ENCODE measurements at regions not wholly inside any gene's neighbourhood (a gene's known extent, or its start where the extent isn't known, plus 50 kb on each side); places are given as distances from the start of the nearest gene placed in this dataset.

DNA sequence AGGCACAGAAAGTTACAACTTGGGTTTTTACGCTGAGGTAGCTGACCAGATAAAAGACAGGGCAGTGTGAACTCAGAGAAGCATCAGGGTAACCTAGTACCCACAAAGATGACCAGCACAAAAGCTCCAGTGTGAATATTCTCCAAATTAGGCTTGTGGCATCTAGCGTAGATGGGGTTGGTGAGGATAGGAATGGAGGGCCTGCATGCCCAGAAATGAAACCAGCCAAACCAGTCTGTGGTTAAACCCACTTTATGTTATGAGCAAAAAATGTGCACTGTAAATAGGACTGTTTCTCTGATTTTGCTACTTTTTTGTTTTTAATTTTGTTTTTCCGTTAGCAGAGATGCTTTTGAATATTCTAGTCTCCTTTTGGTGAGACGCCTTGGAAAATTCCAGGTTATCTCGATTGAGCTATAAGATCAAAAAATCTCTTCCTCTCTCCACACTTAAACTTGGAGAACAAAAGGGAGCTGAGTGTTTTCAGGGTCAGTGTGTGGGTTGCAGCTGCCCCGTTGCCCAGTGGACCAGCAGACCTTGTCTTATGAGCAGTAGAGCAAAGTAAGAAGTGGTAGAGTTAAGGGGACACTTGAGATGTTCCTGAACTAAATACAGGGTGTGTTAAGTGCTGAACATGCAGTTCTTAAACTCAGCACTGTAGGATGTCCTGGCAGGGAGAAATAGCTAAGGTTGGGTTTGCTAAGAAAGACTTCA is 132.9 kb downstream of the C3orf38 start:
- FAIRE-seq: no peak
- TF ChIP-seq, protein P1, sequence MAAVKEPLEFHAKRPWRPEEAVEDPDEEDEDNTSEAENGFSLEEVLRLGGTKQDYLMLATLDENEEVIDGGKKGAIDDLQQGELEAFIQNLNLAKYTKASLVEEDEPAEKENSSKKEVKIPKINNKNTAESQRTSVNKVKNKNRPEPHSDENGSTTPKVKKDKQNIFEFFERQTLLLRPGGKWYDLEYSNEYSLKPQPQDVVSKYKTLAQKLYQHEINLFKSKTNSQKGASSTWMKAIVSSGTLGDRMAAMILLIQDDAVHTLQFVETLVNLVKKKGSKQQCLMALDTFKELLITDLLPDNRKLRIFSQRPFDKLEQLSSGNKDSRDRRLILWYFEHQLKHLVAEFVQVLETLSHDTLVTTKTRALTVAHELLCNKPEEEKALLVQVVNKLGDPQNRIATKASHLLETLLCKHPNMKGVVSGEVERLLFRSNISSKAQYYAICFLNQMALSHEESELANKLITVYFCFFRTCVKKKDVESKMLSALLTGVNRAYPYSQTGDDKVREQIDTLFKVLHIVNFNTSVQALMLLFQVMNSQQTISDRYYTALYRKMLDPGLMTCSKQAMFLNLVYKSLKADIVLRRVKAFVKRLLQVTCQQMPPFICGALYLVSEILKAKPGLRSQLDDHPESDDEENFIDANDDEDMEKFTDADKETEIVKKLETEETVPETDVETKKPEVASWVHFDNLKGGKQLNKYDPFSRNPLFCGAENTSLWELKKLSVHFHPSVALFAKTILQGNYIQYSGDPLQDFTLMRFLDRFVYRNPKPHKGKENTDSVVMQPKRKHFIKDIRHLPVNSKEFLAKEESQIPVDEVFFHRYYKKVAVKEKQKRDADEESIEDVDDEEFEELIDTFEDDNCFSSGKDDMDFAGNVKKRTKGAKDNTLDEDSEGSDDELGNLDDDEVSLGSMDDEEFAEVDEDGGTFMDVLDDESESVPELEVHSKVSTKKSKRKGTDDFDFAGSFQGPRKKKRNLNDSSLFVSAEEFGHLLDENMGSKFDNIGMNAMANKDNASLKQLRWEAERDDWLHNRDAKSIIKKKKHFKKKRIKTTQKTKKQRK (IDR thresholded peaks at IDR 0.05; ENCODE audit: low read depth, low read length): no peak
- TF ChIP-seq ESRRA (IDR thresholded peaks at IDR 0.05; ENCODE audit: low read length): no peak
- H3K36me3 ChIP-seq (ENCODE audit: control insufficient read depth in 2 of 2, insufficient read depth in 2 of 2, low read length in 1 of 2): no peaks in the 10 kb centered on the region

DNA sequence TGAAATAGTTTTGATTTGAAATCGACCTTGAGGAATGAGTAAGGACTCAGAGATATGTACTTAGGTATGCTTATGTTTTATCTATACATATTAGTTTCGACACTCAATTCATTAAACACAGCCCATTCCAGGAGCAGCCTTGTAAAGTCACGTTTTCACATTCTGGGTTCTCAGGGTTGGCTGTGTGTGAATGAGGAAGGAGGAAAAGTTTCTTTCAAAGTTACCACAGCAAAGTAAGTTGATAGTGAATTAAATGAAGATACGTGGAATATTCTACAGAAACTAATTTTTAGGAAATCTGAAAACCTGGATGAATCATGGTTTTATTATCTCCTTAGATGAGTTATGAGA is 133.5 kb downstream of the C3orf38 start:
- 9% methylated on average over 4 of the region's 4 CpGs for WGBS (ENCODE audit: insufficient coverage, insufficient replicate concordance, low lambda C conversion rate, missing lambda C conversion rate)
- no peak overlapping the region for H2AFZ ChIP-seq (ENCODE audit: control insufficient read depth, low read depth, low read length)
- intact Hi-C loops (cut with micrococcal nuclease; ENCODE audit: unreplicated experiment) (no loop called here), in situ Hi-C loops (cut with MboI) (no loop called here)
- CTCF ChIA-PET: no interaction called here
- no peaks in the 10 kb centered on the region for H3K4me1 ChIP-seq (ENCODE audit: control insufficient read depth, insufficient read depth, low read length)
- FAIRE-seq: no peak
- no peaks in the 10 kb centered on the region; a peak in 1 of 4 replicates for H3K27me3 ChIP-seq (replicated peaks in 1 of 2; ENCODE audit: control insufficient read depth in 2 of 2, insufficient read depth in 2 of 2, low read length in 1 of 2)
- POLR2A ChIA-PET: no interaction called here
- DNase-seq (ENCODE audit: low read depth, low spot score): no peak
- H3K9me3 ChIP-seq (replicated peaks; ENCODE audit: control insufficient read depth, insufficient read depth, low read length): no peaks in the 10 kb centered on the region
- H3K79me2 ChIP-seq (ENCODE audit: control insufficient read depth, insufficient read depth, low read length): no peaks in the 10 kb centered on the region
- no peak overlapping the region for H3K27ac ChIP-seq (ENCODE audit: control insufficient read depth, insufficient read depth)
- no peak for TF ChIP-seq WRNIP1 (IDR thresholded peaks at IDR 0.05; ENCODE audit: borderline replicate concordance, low read depth, low read length)
- TF ChIP-seq HDGF (IDR thresholded peaks at IDR 0.05): no peak
- TF ChIP-seq, protein P2, sequence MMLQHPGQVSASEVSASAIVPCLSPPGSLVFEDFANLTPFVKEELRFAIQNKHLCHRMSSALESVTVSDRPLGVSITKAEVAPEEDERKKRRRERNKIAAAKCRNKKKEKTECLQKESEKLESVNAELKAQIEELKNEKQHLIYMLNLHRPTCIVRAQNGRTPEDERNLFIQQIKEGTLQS (IDR thresholded peaks at IDR 0.05; ENCODE audit: borderline replicate concordance, extremely low read depth, low read depth, low read length): no peak
- TF ChIP-seq, protein P3, sequence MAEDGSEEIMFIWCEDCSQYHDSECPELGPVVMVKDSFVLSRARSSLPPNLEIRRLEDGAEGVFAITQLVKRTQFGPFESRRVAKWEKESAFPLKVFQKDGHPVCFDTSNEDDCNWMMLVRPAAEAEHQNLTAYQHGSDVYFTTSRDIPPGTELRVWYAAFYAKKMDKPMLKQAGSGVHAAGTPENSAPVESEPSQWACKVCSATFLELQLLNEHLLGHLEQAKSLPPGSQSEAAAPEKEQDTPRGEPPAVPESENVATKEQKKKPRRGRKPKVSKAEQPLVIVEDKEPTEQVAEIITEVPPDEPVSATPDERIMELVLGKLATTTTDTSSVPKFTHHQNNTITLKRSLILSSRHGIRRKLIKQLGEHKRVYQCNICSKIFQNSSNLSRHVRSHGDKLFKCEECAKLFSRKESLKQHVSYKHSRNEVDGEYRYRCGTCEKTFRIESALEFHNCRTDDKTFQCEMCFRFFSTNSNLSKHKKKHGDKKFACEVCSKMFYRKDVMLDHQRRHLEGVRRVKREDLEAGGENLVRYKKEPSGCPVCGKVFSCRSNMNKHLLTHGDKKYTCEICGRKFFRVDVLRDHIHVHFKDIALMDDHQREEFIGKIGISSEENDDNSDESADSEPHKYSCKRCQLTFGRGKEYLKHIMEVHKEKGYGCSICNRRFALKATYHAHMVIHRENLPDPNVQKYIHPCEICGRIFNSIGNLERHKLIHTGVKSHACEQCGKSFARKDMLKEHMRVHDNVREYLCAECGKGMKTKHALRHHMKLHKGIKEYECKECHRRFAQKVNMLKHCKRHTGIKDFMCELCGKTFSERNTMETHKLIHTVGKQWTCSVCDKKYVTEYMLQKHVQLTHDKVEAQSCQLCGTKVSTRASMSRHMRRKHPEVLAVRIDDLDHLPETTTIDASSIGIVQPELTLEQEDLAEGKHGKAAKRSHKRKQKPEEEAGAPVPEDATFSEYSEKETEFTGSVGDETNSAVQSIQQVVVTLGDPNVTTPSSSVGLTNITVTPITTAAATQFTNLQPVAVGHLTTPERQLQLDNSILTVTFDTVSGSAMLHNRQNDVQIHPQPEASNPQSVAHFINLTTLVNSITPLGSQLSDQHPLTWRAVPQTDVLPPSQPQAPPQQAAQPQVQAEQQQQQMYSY (CRISPR knock-in tag; IDR thresholded peaks at IDR 0.05): no peak
- no peak for TF ChIP-seq RELA (IDR thresholded peaks at IDR 0.05; ENCODE audit: borderline replicate concordance, partially characterized antibody)
- TF ChIP-seq ESRRA (IDR thresholded peaks at IDR 0.05; ENCODE audit: low read length): no peak
- TF ChIP-seq BACH1 (IDR thresholded peaks at IDR 0.05; ENCODE audit: borderline replicate concordance): no peak
- no peak for TF ChIP-seq CREM (IDR thresholded peaks at IDR 0.05; ENCODE audit: low read depth)
- TF ChIP-seq POLR2A (IDR thresholded peaks at IDR 0.05; ENCODE audit: low read depth, low read length): no peak
- RAD21 ChIA-PET (ENCODE audit: unreplicated experiment): no interaction called here
- H3K4me3 ChIP-seq: no peak overlapping the region
- SMC1A ChIA-PET (ENCODE audit: uncharacterized antibody, unreplicated experiment): interaction anchor here (1.4 kb wide), 1 partner anchor 24 kb away, joined by 4 read pairs; no protein-coding TSS in a partner anchor
- H4K20me1 ChIP-seq (ENCODE audit: control insufficient read depth, insufficient read depth): no peaks in the 10 kb centered on the region
- no TSS peak for BruUV-seq (replicated peaks)
- no peak overlapping the region for H3K4me2 ChIP-seq (ENCODE audit: control insufficient read depth, insufficient read depth)
- no peak overlapping the region for H3K9ac ChIP-seq (ENCODE audit: control insufficient read depth, insufficient read depth, low read length)
- H3K36me3 ChIP-seq (ENCODE audit: control insufficient read depth in 2 of 2, insufficient read depth in 2 of 2, low read length in 1 of 2): no peaks in the 10 kb centered on the region
- ATAC-seq: no peak

More for the DNA sequence above, 132.9 kb downstream of the C3orf38 start:
- Histone ChIP-seq H3K9me3 (replicated peaks; ENCODE audit: control insufficient read depth, insufficient read depth, low read length) (no peaks in the 10 kb centered on the region), H3K9ac (ENCODE audit: control insufficient read depth, insufficient read depth, low read length) (no peak overlapping the region), H3K27ac (ENCODE audit: control insufficient read depth, insufficient read depth) (no peak overlapping the region), H3K27me3 (replicated peaks in 1 of 2; ENCODE audit: control insufficient read depth in 2 of 2, insufficient read depth in 2 of 2, low read length in 1 of 2) (no peaks in the 10 kb centered on the region; a peak in 1 of 4 replicates), H3K4me1 (ENCODE audit: control insufficient read depth, insufficient read depth, low read length) (no peaks in the 10 kb centered on the region), H3K4me3 (no peak overlapping the region), H3K79me2 (ENCODE audit: control insufficient read depth, insufficient read depth, low read length) (no peaks in the 10 kb centered on the region), H3K4me2 (ENCODE audit: control insufficient read depth, insufficient read depth) (no peak overlapping the region), H4K20me1 (ENCODE audit: control insufficient read depth, insufficient read depth) (no peaks in the 10 kb centered on the region), H2AFZ (ENCODE audit: control insufficient read depth, low read depth, low read length) (no peak overlapping the region)
- ATAC-seq (no peak), DNase-seq (ENCODE audit: low read depth, low spot score) (no peak)
- intact Hi-C loops (cut with micrococcal nuclease; ENCODE audit: unreplicated experiment) (no loop called here), in situ Hi-C loops (cut with MboI) (no loop called here)
- 22% methylated on average over 6 of the region's 6 CpGs for WGBS (ENCODE audit: insufficient coverage, insufficient replicate concordance, low lambda C conversion rate, missing lambda C conversion rate)
- ChIA-PET SMC1A (ENCODE audit: uncharacterized antibody, unreplicated experiment) (interaction anchor here (1.4 kb wide), 1 partner anchor 25 kb away, joined by 4 read pairs; no protein-coding TSS in a partner anchor), POLR2A (no interaction called here), RAD21 (ENCODE audit: unreplicated experiment) (no interaction called here), CTCF (no interaction called here)
- BruUV-seq (replicated peaks): no TSS peak

Data from GM12878 (cell line).